ENCODE measurements at regions not wholly inside any gene's neighbourhood (a gene's known extent, or its start where the extent isn't known, plus 50 kb on each side); places are given as distances from the start of the nearest gene placed in this dataset.

DNA sequence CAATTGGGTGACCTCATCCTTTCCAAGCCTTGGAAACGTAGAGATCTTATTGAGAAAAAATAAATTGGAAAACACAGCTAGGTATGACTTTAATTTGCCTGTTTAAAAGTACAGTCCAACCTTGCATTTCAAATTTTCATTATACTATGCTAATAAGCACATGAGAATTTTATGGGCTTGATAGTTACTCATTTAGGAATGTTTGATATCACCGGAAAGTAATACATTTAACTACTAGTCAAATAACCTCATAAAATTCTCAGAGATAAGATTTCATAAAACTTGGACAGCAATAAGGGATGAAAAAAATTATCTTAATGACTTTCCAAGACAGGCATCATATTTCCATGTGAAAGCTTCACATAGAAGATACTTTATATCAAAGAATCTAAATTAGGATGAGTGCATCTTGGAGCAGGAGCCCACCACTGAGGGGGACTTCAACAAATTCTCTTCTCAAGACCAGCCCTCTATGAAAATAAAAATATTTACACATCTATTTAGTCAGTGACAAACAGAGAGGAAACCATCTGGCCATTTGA lies 236.3 kb downstream of the EPHA7 start:
- TF ChIP-seq, protein P1, sequence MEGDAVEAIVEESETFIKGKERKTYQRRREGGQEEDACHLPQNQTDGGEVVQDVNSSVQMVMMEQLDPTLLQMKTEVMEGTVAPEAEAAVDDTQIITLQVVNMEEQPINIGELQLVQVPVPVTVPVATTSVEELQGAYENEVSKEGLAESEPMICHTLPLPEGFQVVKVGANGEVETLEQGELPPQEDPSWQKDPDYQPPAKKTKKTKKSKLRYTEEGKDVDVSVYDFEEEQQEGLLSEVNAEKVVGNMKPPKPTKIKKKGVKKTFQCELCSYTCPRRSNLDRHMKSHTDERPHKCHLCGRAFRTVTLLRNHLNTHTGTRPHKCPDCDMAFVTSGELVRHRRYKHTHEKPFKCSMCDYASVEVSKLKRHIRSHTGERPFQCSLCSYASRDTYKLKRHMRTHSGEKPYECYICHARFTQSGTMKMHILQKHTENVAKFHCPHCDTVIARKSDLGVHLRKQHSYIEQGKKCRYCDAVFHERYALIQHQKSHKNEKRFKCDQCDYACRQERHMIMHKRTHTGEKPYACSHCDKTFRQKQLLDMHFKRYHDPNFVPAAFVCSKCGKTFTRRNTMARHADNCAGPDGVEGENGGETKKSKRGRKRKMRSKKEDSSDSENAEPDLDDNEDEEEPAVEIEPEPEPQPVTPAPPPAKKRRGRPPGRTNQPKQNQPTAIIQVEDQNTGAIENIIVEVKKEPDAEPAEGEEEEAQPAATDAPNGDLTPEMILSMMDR (IDR thresholded peaks at IDR 0.05): no peak
- TF ChIP-seq POLR2A (IDR thresholded peaks at IDR 0.05): no peak
- no peak for TF ChIP-seq EP300 (IDR thresholded peaks at IDR 0.05)
- no peak for TF ChIP-seq POLR2AphosphoS5 (IDR thresholded peaks at IDR 0.05)

Data from upper lobe of left lung (tissue), 4 donors.